HepG2 (cell line): ENCODE measurements at regions not wholly inside any gene's neighbourhood (a gene's known extent, or its start where the extent isn't known, plus 50 kb on each side); places are given as distances from the start of the nearest gene placed in this dataset.

ENCODE experiments used
- ATAC-seq: fragments of 200-7000 bp; cut with Tn5 transposase; 3 replicates; pipeline ENCODE4 v1.9.1; 2020; ENCODE audit warnings: mild to moderate bottlenecking, moderate library complexity
- BruUV-seq: library from RNA; stranded (reverse); fragments of 400-500 nt; replicated peaks from 2 replicates; lab custom pipeline; 2021; lab: Mats Ljungman, UMichigan
- CTCF ChIA-PET: fragments of 300-600 bp; formaldehyde crosslinking; extraction: SDS; loops from one replicate; lab custom pipeline; 2021; ENCODE audit warnings: low total read pairs, inconsistent platforms, low intra/inter-chr PET ratio; lab: Yijun Ruan, JAX
- POLR2A ChIA-PET: fragments of 350-600 bp; sonication (Branson Sonifier 250); formaldehyde crosslinking; loops from one replicate; lab custom pipeline; 2020; ENCODE audit warnings: antibody characterized with exemption, inconsistent platforms; lab: Yijun Ruan, JAX
- DNase-seq: peaks from one replicate; pipeline ENCODE4 v3.0.0-alpha.2; 2015; ENCODE audit warnings: low spot score
- FAIRE-seq: peaks from 3 replicates; lab custom pipeline; 2011; peaks lifted over from hg19 to GRCh38; lab: Jason Lieb, UNC
- H2AFZ ChIP-seq: one replicate; pipeline ENCODE4 v1.6.1; 2011; ENCODE audit warnings: low read length, inconsistent platforms
- H3K27ac ChIP-seq: fragments of 300-600 bp; 3 replicates; pipeline ENCODE4 v1.8.0; 2011; ENCODE audit warnings: mixed run types, mild to moderate bottlenecking, mixed read lengths, low read length, inconsistent platforms; ENCODE audit not compliant: insufficient read depth; ENCODE audit errors: extremely low read length
- H3K27me3 ChIP-seq, 2 experiments: fragments of 200-600 bp in 1 of 2; 2 replicates in 1 of 2; 3 replicates in 1 of 2; pipeline versions ENCODE4 v1.6.0 to v1.8.0; 2011; ENCODE audit warnings: low read length in 2 of 2, mild to moderate bottlenecking in 2 of 2, moderate library complexity in 2 of 2, inconsistent platforms in 1 of 2; ENCODE audit not compliant: insufficient read depth in 2 of 2, control insufficient read depth in 1 of 2
- H3K36me3 ChIP-seq, 2 experiments: fragments of 200-600 bp in 1 of 2; replicated peaks in 1 of 2; 2 replicates in 1 of 2; 3 replicates in 1 of 2; pipeline versions ENCODE4 v1.5.1 to v1.8.0; 2011; ENCODE audit warnings: low read length in 2 of 2, inconsistent platforms in 1 of 2; ENCODE audit not compliant: insufficient read depth in 2 of 2, control insufficient read depth in 1 of 2
- H3K4me1 ChIP-seq: 2 replicates; pipeline ENCODE4 v1.5.1; 2012; ENCODE audit warnings: low read length, inconsistent platforms; ENCODE audit not compliant: insufficient read depth
- H3K4me2 ChIP-seq: 2 replicates; pipeline ENCODE4 v1.6.0; 2011; ENCODE audit warnings: low read depth, low read length, inconsistent platforms
- H3K4me3 ChIP-seq, 3 experiments: fragments of 200-600 bp in 1 of 3; sonication (generic), shearing (Covaris generic) in 1 of 3; replicated peaks in 1 of 3; 2 replicates each; pipeline ENCODE4 v1.5.1; 2011 to 2016; ENCODE audit warnings: low read length in 3 of 3, inconsistent platforms in 2 of 3, low read depth in 2 of 3, mild to moderate bottlenecking in 2 of 3, control low read depth in 1 of 3, mixed read lengths in 1 of 3; ENCODE audit not compliant: insufficient read depth in 1 of 3
- H3K79me2 ChIP-seq: one replicate; pipeline ENCODE4 v1.6.1; 2011; ENCODE audit warnings: low read length, inconsistent platforms; ENCODE audit not compliant: insufficient read depth
- H3K9ac ChIP-seq: 2 replicates; pipeline ENCODE4 v1.6.0; 2011; ENCODE audit warnings: mild to moderate bottlenecking, low read depth, low read length, inconsistent platforms; ENCODE audit not compliant: insufficient read depth
- H3K9me3 ChIP-seq: 2 replicates; pipeline ENCODE4 v1.5.1; 2012; ENCODE audit warnings: mild to moderate bottlenecking, low read length
- H4K20me1 ChIP-seq: 2 replicates; pipeline ENCODE4 v1.6.0; 2011; ENCODE audit warnings: inconsistent platforms, mild to moderate bottlenecking, low read length, moderate library complexity; ENCODE audit not compliant: insufficient read depth
- FOXA1 ChIP-seq, 2 experiments: fragments of 450-650 bp in 1 of 2; sonication (generic) in 1 of 2; formaldehyde crosslinking in 1 of 2; IDR thresholded peaks; 2 replicates each; pipeline versions ENCODE4 v1.4.0 to v1.6.1; 2016 to 2020; ENCODE audit warnings: missing genetic modification reagents in 1 of 2
- GATAD1 ChIP-seq: IDR thresholded peaks from 2 replicates; pipeline ENCODE4 v1.6.1; 2016; ENCODE audit warnings: missing genetic modification reagents, missing compliant biosample characterization
- NFIC ChIP-seq: IDR thresholded peaks from 2 replicates; pipeline ENCODE4 v1.6.1; 2012; ENCODE audit warnings: mild to moderate bottlenecking, low read length, inconsistent platforms
- TBP ChIP-seq: sonication (generic); formaldehyde crosslinking; IDR thresholded peaks from 2 replicates; pipeline ENCODE4 v1.5.0; 2020; ENCODE audit warnings: missing genetic modification reagents
- ZBTB1 ChIP-seq: sonication (generic); formaldehyde crosslinking; IDR thresholded peaks from 2 replicates; pipeline ENCODE4 v1.4.0; 2020; ENCODE audit warnings: missing genetic modification reagents, borderline replicate concordance
- ZFP36L1 ChIP-seq: sonication (generic); formaldehyde crosslinking; IDR thresholded peaks from 2 replicates; pipeline ENCODE4 v1.8.0; 2022; ENCODE audit warnings: mild to moderate bottlenecking, missing genetic modification reagents, moderate library complexity
- ZKSCAN5 ChIP-seq: sonication (generic); formaldehyde crosslinking; IDR thresholded peaks from 2 replicates; pipeline ENCODE4 v1.5.1; 2020; ENCODE audit warnings: mild to moderate bottlenecking, missing genetic modification reagents
- ZNF224 ChIP-seq: sonication (generic); formaldehyde crosslinking; IDR thresholded peaks from 2 replicates; pipeline ENCODE4 v1.5.0; 2020; ENCODE audit warnings: mild to moderate bottlenecking, missing genetic modification reagents
- ZSCAN12 ChIP-seq: sonication (generic); formaldehyde crosslinking; IDR thresholded peaks from 2 replicates; pipeline ENCODE4 v1.9.0; 2021; ENCODE audit warnings: mild to moderate bottlenecking, missing genetic modification reagents
- WGBS: methylation state at CpG from one replicate; pipeline ENCODE4 v1.1.6; 2017; ENCODE audit warnings: low lambda C conversion rate; 5-methylcytosine and 5-hydroxymethylcytosine counted together
- in situ Hi-C: cut with HindIII; loops from 2 replicates; pipeline ENCODE4 v1.10.0; 2017; ENCODE audit warnings: low pct_unique_long_range_greater_than_20kb; ENCODE audit not compliant: extremely low pct_ligation_motif_present
- intact Hi-C: fragments of 100-400 bp; cut with micrococcal nuclease; formaldehyde crosslinking; loops from one replicate; pipeline ENCODE4 v1.10.0; 2022; ENCODE audit not compliant: unreplicated experiment
- TF ChIP-seq, protein P1 (sequence below): sonication (generic); formaldehyde crosslinking; IDR thresholded peaks from 2 replicates; pipeline ENCODE4 v1.5.0; 2020; ENCODE audit warnings: mild to moderate bottlenecking, missing genetic modification reagents, borderline replicate concordance
- TF ChIP-seq, protein P2 (sequence below): sonication (generic); formaldehyde crosslinking; IDR thresholded peaks from 2 replicates; pipeline ENCODE4 v1.4.0; 2020; ENCODE audit warnings: missing genetic modification reagents
- TF ChIP-seq, protein P3 (sequence below): IDR thresholded peaks from 2 replicates; pipeline ENCODE4 v1.6.1; 2016; ENCODE audit warnings: mild to moderate bottlenecking, missing biosample characterization, missing genetic modification reagents
- TF ChIP-seq, protein P4 (sequence below): sonication (generic); formaldehyde crosslinking; IDR thresholded peaks from 2 replicates; pipeline ENCODE4 v1.8.1; 2023; ENCODE audit warnings: mild to moderate bottlenecking, moderate library complexity, missing genetic modification reagents

DNA sequence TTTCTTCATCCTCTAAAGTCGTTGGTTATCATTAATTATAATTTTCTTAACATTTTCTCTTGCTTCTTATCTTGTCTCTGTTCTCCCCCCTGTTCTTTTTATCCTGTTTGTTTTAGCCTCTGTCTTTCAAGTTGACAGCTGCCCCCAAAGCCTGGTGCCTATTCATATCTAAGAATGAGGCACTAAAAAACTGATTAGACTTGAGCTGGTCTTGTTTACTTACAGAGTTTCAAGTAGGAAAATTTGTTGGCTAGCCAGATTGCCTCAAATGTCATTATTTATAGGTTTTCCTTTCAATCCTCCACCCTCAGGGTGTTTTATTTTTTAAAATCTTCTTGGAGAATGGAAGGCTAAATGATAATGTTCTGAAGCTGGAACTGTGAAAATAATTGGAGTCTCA, 236.0 kb downstream of the UTP18 start:
- no peak for DNase-seq
- no peak for FAIRE-seq
- TF ChIP-seq, protein P1, sequence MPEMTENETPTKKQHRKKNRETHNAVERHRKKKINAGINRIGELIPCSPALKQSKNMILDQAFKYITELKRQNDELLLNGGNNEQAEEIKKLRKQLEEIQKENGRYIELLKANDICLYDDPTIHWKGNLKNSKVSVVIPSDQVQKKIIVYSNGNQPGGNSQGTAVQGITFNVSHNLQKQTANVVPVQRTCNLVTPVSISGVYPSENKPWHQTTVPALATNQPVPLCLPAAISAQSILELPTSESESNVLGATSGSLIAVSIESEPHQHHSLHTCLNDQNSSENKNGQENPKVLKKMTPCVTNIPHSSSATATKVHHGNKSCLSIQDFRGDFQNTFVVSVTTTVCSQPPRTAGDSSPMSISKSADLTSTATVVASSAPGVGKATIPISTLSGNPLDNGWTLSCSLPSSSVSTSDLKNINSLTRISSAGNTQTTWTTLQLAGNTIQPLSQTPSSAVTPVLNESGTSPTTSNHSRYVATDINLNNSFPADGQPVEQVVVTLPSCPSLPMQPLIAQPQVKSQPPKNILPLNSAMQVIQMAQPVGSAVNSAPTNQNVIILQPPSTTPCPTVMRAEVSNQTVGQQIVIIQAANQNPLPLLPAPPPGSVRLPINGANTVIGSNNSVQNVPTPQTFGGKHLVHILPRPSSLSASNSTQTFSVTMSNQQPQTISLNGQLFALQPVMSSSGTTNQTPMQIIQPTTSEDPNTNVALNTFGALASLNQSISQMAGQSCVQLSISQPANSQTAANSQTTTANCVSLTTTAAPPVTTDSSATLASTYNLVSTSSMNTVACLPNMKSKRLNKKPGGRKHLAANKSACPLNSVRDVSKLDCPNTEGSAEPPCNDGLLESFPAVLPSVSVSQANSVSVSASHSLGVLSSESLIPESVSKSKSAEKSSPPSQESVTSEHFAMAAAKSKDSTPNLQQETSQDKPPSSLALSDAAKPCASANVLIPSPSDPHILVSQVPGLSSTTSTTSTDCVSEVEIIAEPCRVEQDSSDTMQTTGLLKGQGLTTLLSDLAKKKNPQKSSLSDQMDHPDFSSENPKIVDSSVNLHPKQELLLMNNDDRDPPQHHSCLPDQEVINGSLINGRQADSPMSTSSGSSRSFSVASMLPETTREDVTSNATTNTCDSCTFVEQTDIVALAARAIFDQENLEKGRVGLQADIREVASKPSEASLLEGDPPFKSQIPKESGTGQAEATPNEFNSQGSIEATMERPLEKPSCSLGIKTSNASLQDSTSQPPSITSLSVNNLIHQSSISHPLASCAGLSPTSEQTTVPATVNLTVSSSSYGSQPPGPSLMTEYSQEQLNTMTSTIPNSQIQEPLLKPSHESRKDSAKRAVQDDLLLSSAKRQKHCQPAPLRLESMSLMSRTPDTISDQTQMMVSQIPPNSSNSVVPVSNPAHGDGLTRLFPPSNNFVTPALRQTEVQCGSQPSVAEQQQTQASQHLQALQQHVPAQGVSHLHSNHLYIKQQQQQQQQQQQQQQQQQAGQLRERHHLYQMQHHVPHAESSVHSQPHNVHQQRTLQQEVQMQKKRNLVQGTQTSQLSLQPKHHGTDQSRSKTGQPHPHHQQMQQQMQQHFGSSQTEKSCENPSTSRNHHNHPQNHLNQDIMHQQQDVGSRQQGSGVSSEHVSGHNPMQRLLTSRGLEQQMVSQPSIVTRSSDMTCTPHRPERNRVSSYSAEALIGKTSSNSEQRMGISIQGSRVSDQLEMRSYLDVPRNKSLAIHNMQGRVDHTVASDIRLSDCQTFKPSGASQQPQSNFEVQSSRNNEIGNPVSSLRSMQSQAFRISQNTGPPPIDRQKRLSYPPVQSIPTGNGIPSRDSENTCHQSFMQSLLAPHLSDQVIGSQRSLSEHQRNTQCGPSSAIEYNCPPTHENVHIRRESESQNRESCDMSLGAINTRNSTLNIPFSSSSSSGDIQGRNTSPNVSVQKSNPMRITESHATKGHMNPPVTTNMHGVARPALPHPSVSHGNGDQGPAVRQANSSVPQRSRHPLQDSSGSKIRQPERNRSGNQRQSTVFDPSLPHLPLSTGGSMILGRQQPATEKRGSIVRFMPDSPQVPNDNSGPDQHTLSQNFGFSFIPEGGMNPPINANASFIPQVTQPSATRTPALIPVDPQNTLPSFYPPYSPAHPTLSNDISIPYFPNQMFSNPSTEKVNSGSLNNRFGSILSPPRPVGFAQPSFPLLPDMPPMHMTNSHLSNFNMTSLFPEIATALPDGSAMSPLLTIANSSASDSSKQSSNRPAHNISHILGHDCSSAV (CRISPR knock-in tag): no peak
- no peak for TF ChIP-seq ZFP36L1 (CRISPR knock-in tag)
- TF ChIP-seq, protein P2, sequence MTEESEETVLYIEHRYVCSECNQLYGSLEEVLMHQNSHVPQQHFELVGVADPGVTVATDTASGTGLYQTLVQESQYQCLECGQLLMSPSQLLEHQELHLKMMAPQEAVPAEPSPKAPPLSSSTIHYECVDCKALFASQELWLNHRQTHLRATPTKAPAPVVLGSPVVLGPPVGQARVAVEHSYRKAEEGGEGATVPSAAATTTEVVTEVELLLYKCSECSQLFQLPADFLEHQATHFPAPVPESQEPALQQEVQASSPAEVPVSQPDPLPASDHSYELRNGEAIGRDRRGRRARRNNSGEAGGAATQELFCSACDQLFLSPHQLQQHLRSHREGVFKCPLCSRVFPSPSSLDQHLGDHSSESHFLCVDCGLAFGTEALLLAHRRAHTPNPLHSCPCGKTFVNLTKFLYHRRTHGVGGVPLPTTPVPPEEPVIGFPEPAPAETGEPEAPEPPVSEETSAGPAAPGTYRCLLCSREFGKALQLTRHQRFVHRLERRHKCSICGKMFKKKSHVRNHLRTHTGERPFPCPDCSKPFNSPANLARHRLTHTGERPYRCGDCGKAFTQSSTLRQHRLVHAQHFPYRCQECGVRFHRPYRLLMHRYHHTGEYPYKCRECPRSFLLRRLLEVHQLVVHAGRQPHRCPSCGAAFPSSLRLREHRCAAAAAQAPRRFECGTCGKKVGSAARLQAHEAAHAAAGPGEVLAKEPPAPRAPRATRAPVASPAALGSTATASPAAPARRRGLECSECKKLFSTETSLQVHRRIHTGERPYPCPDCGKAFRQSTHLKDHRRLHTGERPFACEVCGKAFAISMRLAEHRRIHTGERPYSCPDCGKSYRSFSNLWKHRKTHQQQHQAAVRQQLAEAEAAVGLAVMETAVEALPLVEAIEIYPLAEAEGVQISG (CRISPR knock-in tag): no peak
- TF ChIP-seq GATAD1 (CRISPR knock-in tag): no peak
- TF ChIP-seq ZSCAN12 (CRISPR knock-in tag): no peak
- TF ChIP-seq, protein P3, sequence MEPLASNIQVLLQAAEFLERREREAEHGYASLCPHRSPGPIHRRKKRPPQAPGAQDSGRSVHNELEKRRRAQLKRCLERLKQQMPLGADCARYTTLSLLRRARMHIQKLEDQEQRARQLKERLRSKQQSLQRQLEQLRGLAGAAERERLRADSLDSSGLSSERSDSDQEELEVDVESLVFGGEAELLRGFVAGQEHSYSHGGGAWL (CRISPR knock-in tag): no peak
- TF ChIP-seq, protein P4, sequence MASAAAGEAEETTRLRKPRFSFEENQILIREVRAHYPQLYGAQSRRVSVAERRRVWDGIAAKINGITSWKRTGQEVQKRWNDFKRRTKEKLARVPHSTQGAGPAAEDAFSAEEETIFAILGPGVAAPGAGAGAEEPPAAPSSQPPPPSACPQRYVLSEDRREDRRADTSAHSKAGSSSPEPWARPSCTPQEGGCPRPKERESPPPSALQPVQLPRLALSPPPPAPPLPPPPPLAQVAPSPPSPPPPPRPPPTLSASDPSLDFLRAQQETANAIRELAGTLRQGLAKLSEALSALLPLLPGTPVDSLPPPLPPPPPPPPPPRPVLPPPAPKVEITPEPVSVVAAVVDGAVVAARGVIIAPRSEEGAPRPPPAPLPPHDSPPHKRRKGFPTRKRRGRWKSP (CRISPR knock-in tag): no peak
- no peak for TF ChIP-seq NFIC
- no peak for TF ChIP-seq ZBTB1 (CRISPR knock-in tag)
- TF ChIP-seq ZNF224: no peak
- TF ChIP-seq TBP (CRISPR knock-in tag): no peak
- no peak for TF ChIP-seq ZKSCAN5 (CRISPR knock-in tag)
- TF ChIP-seq FOXA1 (IDR thresholded peaks at IDR 0.05): no peak
- TF ChIP-seq FOXA1 (CRISPR knock-in tag; IDR thresholded peaks at IDR 0.05): no peak

More for the DNA sequence above, 236.0 kb downstream of the UTP18 start:
- Histone ChIP-seq H3K79me2 (no peaks in the 10 kb centered on the region), H3K4me3 (no peak overlapping the region), H3K4me1 (peaks cover 5% of the 10 kb centered on the region; the same call in 1 of the 2 replicates), H3K27me3 (no peaks in the 10 kb centered on the region), H3K36me3 (no peaks in the 10 kb centered on the region), H3K9ac (no peak overlapping the region), H3K9me3 (no peaks in the 10 kb centered on the region), H3K27ac (no peak overlapping the region), H2AFZ (no peak overlapping the region), H3K4me2 (no peak overlapping the region), H4K20me1 (no peaks in the 10 kb centered on the region)
- CTCF ChIA-PET: no interaction called here
- ATAC-seq: no peak
- POLR2A ChIA-PET: no interaction called here
- 3% methylated on average over 1 of the region's 1 CpG for WGBS
- in situ Hi-C loops: loop anchor here (10.0 kb wide), 2 partner anchors 58 to 72 kb away; no protein-coding TSS in a partner anchor
- intact Hi-C loops: no loop called here
- BruUV-seq: no TSS peak
